Gastroesophageal sphincter (tissue), 3 donors: ENCODE measurements at regions not wholly inside any gene's neighbourhood (a gene's known extent, or its start where the extent isn't known, plus 50 kb on each side); places are given as distances from the start of the nearest gene placed in this dataset.

ENCODE experiments used
- CTCF ChIP-seq, 4 experiments: fragments of 200-600 bp in 2 of 4; fragments of 450-650 bp in 2 of 4; sonication (generic) in 1 of 4; IDR thresholded peaks; one replicate each; pipeline ENCODE4 v1.5.1; 2017 to 2019; ENCODE audit warnings: antibody characterized with exemption in 4 of 4, mild to moderate bottlenecking in 2 of 4, moderate library complexity in 2 of 4
- EP300 ChIP-seq: sonication (generic); formaldehyde crosslinking; IDR thresholded peaks from one replicate; pipeline ENCODE4 v1.6.1; 2017; ENCODE audit warnings: antibody characterized with exemption, mild to moderate bottlenecking
- POLR2A ChIP-seq, 2 donors: fragments of 450-650 bp; IDR thresholded peaks; one replicate each; pipeline ENCODE4 v1.6.1; 2017; ENCODE audit warnings: antibody characterized with exemption in 2 of 2, mild to moderate bottlenecking in 2 of 2, moderate library complexity in 1 of 2
- POLR2AphosphoS5 ChIP-seq: sonication (generic); formaldehyde crosslinking; IDR thresholded peaks from one replicate; pipeline ENCODE4 v1.6.1; 2017; ENCODE audit warnings: antibody characterized with exemption

- TF ChIP-seq CTCF (IDR thresholded peaks at IDR 0.05) (no peak), POLR2A (IDR thresholded peaks at IDR 0.05) (no peak), POLR2AphosphoS5 (peak; percentile 49), EP300 (no peak)
Observed at GRCh38 chr12:93174048-93174447, 203.7 kb upstream of the NUDT4 start.
